DMS53 (cell line): ENCODE measurements at regions not wholly inside any gene's neighbourhood (a gene's known extent, or its start where the extent isn't known, plus 50 kb on each side); places are given as distances from the start of the nearest gene placed in this dataset.
"Not testable (repeated sequence)": the region's sequence is repeated elsewhere in the genome, so short reads cannot be mapped to it uniquely, and the experiment has no call there.

ENCODE experiments used
- DNase-seq: peaks from one replicate; lab custom pipeline; 2025; lab: John Stamatoyannopoulos, UW

- peak; percentile 39 for DNase-seq
Observed at GRCh38 chr1:217138173-217138765, 415.0 kb upstream of the ESRRG start.

- DNase-seq, result peak; percentile 37
Observed at GRCh38 chr1:217137210-217137881, 414.1 kb upstream of the ESRRG start.

GRCh38 chr1:217136895-217137205, 413.6 kb upstream of the ESRRG start:
- peak; percentile 42 for DNase-seq

- DNase-seq, result peak; percentile 76
Observed at GRCh38 chr1:217135987-217136894, 413.0 kb upstream of the ESRRG start.

GRCh38 chr1:217135569-217135915, 412.3 kb upstream of the ESRRG start:
- DNase-seq, result peak; percentile 82

- peak; percentile 88 for DNase-seq
Observed at GRCh38 chr1:217134857-217135568, 411.8 kb upstream of the ESRRG start.

GRCh38 chr1:217133958-217134856, 411.0 kb upstream of the ESRRG start:
- peak; percentile 87 for DNase-seq

- DNase-seq, result no peak
Observed at GRCh38 chr1:217133092-217133491, 409.9 kb upstream of the ESRRG start.

GRCh38 chr1:217123340-217123739, 400.1 kb upstream of the ESRRG start:
- DNase-seq, result not testable (repeated sequence)

GRCh38 chr1:217117973-217118465, 394.8 kb upstream of the ESRRG start:
- DNase-seq, result no peak

- DNase-seq, result no peak
Observed at GRCh38 chr1:217115404-217116380, 392.5 kb upstream of the ESRRG start.

GRCh38 chr1:217109928-217110327, 386.7 kb upstream of the ESRRG start:
- no peak for DNase-seq

GRCh38 chr1:217106231-217106901, 383.1 kb upstream of the ESRRG start:
- peak; percentile 51 for DNase-seq

GRCh38 chr1:217105437-217105836, 382.2 kb upstream of the ESRRG start:
- peak; percentile 86 for DNase-seq

GRCh38 chr1:217097819-217098218, 374.6 kb upstream of the ESRRG start:
- DNase-seq, result peak; percentile 17

GRCh38 chr1:217096200-217096599, 373.0 kb upstream of the ESRRG start:
- DNase-seq, result peak; percentile 10

- DNase-seq, result no peak
Observed at GRCh38 chr1:217095050-217095622, 371.9 kb upstream of the ESRRG start.

GRCh38 chr1:217091561-217091960, 368.3 kb upstream of the ESRRG start:
- DNase-seq, result peak; percentile 19
